PC-3 (cell line): ENCODE measurements at regions not wholly inside any gene's neighbourhood (a gene's known extent, or its start where the extent isn't known, plus 50 kb on each side); places are given as distances from the start of the nearest gene placed in this dataset.

ENCODE experiments used
- ATAC-seq: fragments of 200-7000 bp; cut with Tn5 transposase; 2 replicates; pipeline ENCODE4 v1.9.1; 2020; ENCODE audit warnings: mild to moderate bottlenecking, moderate library complexity
- BruUV-seq: library from RNA; stranded (reverse); fragments of 400-500 nt; replicated peaks from 2 replicates; lab custom pipeline; 2021; lab: Mats Ljungman, UMichigan
- CTCF ChIA-PET: fragments of 300-600 bp; sonication (Branson Sonifier 250); formaldehyde crosslinking; loops from one replicate; lab custom pipeline; 2022; ENCODE audit warnings: antibody characterized with exemption; lab: Charles Lee
- POLR2A ChIA-PET: fragments of 300-600 bp; sonication (Branson Sonifier 250); formaldehyde crosslinking; loops from one replicate; lab custom pipeline; 2022; ENCODE audit warnings: antibody characterized with exemption; ENCODE audit not compliant: unreplicated experiment; lab: Charles Lee
- DNase-seq: peaks from one replicate; pipeline ENCODE4 v3.0.0-alpha.2; 2015
- H2AFZ ChIP-seq: fragments of 300-600 bp; sonication (generic); 2 replicates; pipeline ENCODE4 v1.6.0; 2016; ENCODE audit warnings: antibody characterized with exemption, low read length
- H3F3A ChIP-seq: fragments of 300-600 bp; sonication (generic); one replicate; pipeline ENCODE4 v1.6.0; 2017; ENCODE audit warnings: antibody characterized with exemption, low read length, control low read depth, mild to moderate bottlenecking; ENCODE audit not compliant: unreplicated experiment
- H3K27ac ChIP-seq: fragments of 300-600 bp; sonication (generic); 2 replicates; pipeline ENCODE4 v1.5.1; 2016; ENCODE audit warnings: mild to moderate bottlenecking, low read length
- H3K27me3 ChIP-seq: fragments of 300-600 bp; sonication (generic); 2 replicates; pipeline ENCODE4 v1.6.1; 2016; ENCODE audit warnings: low read length, mixed read lengths
- H3K36me3 ChIP-seq: fragments of 300-600 bp; sonication (generic); 2 replicates; pipeline ENCODE4 v1.6.1; 2016; ENCODE audit warnings: low read depth, mixed run types, low read length, mixed read lengths
- H3K4me1 ChIP-seq: fragments of 300-600 bp; sonication (generic); 2 replicates; pipeline ENCODE4 v1.5.1; 2016; ENCODE audit warnings: low read length; ENCODE audit not compliant: insufficient read depth
- H3K4me2 ChIP-seq: fragments of 300-600 bp; sonication (generic); 2 replicates; pipeline ENCODE4 v1.6.0; 2016; ENCODE audit warnings: low read length
- H3K4me3 ChIP-seq: fragments of 300-600 bp; sonication (generic); 2 replicates; pipeline ENCODE4 v1.5.1; 2016; ENCODE audit warnings: mild to moderate bottlenecking, low read length, mixed read lengths
- H3K79me2 ChIP-seq: fragments of 300-600 bp; sonication (generic); 2 replicates; pipeline ENCODE4 v1.6.1; 2017; ENCODE audit warnings: low read length, mixed read lengths
- H3K9ac ChIP-seq: fragments of 300-600 bp; sonication (generic); 2 replicates; pipeline ENCODE4 v1.6.0; 2016; ENCODE audit warnings: mild to moderate bottlenecking, low read length
- H3K9me2 ChIP-seq: fragments of 300-600 bp; sonication (generic); replicated peaks from 2 replicates; pipeline ENCODE4 v1.6.1; 2016; ENCODE audit warnings: mixed run types, low read length, mixed read lengths
- H3K9me3 ChIP-seq: fragments of 300-600 bp; sonication (generic); 2 replicates; pipeline ENCODE4 v1.6.1; 2016; ENCODE audit warnings: low read length, mixed read lengths
- H4K20me1 ChIP-seq: fragments of 300-600 bp; sonication (generic); 2 replicates; pipeline ENCODE4 v1.6.1; 2016; ENCODE audit warnings: low read length, mixed read lengths
- EZH2 ChIP-seq: fragments of 300-600 bp; sonication (generic); IDR thresholded peaks from one replicate; pipeline ENCODE4 v1.6.1; 2017; ENCODE audit warnings: antibody characterized with exemption, mild to moderate bottlenecking, low read length; ENCODE audit not compliant: unreplicated experiment
- EZH2phosphoT487 ChIP-seq: fragments of 300-600 bp; sonication (generic); IDR thresholded peaks from 2 replicates; pipeline ENCODE4 v1.6.1; 2018; ENCODE audit warnings: mild to moderate bottlenecking, antibody characterized with exemption, low read length, borderline replicate concordance
- intact Hi-C: fragments of 100-400 bp; cut with micrococcal nuclease; formaldehyde crosslinking; loops from 2 replicates; pipeline ENCODE4 v1.9.0; 2023
- TF ChIP-seq, protein P1 (sequence below): fragments of 300-600 bp; sonication (generic); conservative IDR thresholded peaks from 2 replicates; pipeline ENCODE4 v1.5.1; 2017; ENCODE audit warnings: antibody characterized with exemption, low read depth, mild to moderate bottlenecking, low read length

DNA sequence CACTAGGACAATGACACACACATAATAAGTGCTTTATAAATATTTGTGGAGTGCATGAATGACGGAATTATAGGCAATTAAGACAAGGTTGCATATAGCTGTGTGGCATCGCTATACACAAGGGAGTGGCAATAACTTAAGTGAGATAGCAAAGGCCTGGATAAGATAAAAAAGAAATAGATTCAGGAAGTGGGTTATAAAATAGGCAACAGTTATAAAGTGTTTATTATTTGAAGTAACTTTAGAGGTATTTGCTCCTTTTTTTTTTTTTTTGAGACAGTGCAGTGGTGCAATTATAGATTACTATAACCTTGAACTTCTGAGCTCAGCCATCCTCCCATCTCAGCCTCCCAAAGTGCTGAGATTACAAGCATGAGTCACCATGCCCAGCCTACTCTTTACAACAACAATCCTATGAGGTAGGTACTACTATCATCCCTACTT, 75.9 kb upstream of the LOC128125822 start:
- CTCF ChIA-PET = no interaction called here

DNA sequence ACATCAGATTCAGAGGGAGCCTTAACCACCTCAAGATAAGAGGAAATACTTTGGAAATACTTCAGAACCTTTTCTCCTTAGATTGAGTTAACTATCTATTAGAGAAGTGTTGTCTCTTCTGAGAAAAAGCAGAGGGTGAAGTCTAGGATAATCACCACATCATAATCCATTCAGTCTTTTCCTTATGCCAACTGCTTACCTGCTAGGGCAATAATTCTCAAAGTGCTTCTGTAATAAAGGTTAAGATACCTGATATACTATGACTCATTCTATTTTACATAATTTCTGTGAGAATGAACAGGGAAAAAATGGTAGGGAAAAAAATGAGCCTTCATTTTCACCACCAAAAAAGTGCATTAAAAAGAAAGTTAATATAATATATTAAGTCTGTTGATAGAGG, 70.1 kb upstream of the LOC128125822 start:
- Histone ChIP-seq H3K27ac (no peak overlapping the region), H2AFZ (no peak overlapping the region), H3K4me2 (0 out of 2 replicates have a peak overlapping the region, but pooled peaks have one; percentile 3), H3K9me3 (no peaks in the 10 kb centered on the region), H3F3A (no peaks in the 10 kb centered on the region), H3K9me2 (no peaks in the 10 kb centered on the region), H3K4me3 (no peak overlapping the region), H3K9ac (no peak overlapping the region), H3K4me1 (peaks cover 13% of the 10 kb centered on the region), H3K36me3 (no peaks in the 10 kb centered on the region), H4K20me1 (no peaks in the 10 kb centered on the region), H3K79me2 (no peaks in the 10 kb centered on the region), H3K27me3 (no peaks in the 10 kb centered on the region)
- peak; percentile 45; the same call in 1 of the 2 replicates for ATAC-seq
- peak; percentile 12 for DNase-seq
- CTCF ChIA-PET = no interaction called here
- no TSS peak for BruUV-seq
- TF ChIP-seq, protein P1, sequence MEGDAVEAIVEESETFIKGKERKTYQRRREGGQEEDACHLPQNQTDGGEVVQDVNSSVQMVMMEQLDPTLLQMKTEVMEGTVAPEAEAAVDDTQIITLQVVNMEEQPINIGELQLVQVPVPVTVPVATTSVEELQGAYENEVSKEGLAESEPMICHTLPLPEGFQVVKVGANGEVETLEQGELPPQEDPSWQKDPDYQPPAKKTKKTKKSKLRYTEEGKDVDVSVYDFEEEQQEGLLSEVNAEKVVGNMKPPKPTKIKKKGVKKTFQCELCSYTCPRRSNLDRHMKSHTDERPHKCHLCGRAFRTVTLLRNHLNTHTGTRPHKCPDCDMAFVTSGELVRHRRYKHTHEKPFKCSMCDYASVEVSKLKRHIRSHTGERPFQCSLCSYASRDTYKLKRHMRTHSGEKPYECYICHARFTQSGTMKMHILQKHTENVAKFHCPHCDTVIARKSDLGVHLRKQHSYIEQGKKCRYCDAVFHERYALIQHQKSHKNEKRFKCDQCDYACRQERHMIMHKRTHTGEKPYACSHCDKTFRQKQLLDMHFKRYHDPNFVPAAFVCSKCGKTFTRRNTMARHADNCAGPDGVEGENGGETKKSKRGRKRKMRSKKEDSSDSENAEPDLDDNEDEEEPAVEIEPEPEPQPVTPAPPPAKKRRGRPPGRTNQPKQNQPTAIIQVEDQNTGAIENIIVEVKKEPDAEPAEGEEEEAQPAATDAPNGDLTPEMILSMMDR = no peak
- TF ChIP-seq EZH2phosphoT487 (no peak), EZH2 (no peak)
- intact Hi-C loops = no loop called here
- POLR2A ChIA-PET = no interaction called here

More for the DNA sequence above, 75.9 kb upstream of the LOC128125822 start:
- Histone ChIP-seq H3K4me3 (no peak overlapping the region), H3K79me2 (no peaks in the 10 kb centered on the region), H3K9me3 (no peaks in the 10 kb centered on the region), H3K4me1 (no peaks in the 10 kb centered on the region), H3K4me2 (no peak overlapping the region), H3F3A (no peaks in the 10 kb centered on the region), H3K27ac (no peak overlapping the region), H2AFZ (no peak overlapping the region), H3K9ac (no peak overlapping the region), H3K36me3 (no peaks in the 10 kb centered on the region), H3K27me3 (no peaks in the 10 kb centered on the region), H3K9me2 (no peaks in the 10 kb centered on the region), H4K20me1 (no peaks in the 10 kb centered on the region)
- no peak for TF ChIP-seq EZH2phosphoT487
- TF ChIP-seq, protein P1 = no peak
- TF ChIP-seq EZH2 = no peak
- DNase-seq (peak; percentile 23), ATAC-seq (peak; percentile 51; the same call in 1 of the 2 replicates)
- no TSS peak for BruUV-seq
- POLR2A ChIA-PET = no interaction called here
- intact Hi-C loops = no loop called here

DNA sequence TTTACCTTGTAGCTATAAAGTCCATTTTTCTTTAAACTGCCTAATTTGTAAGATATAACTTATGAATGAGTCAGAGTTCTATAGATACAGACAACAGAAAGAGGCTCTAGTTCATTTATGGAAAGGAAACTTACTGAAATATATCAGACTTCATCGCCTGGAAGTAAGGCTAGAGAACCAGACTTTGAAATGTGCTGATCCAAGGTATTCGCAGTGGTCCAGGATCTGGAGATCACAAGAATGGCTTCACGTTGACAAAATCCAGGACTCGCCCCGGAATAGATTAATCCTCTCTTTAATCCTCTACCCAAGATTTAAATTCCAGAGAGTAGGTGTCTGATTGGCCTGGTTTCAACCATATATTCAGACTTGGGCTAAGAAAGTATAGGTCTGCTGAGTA, 69.1 kb upstream of the LOC128125822 start:
- no peaks in the 10 kb centered on the region for H3K9me3 ChIP-seq
- CTCF ChIA-PET = interaction anchor here (0.5 kb wide), 1 partner anchor 151 kb away, joined by 4 read pairs; no protein-coding TSS in a partner anchor
- peak; percentile 71; the same call in 1 of the 2 replicates for ATAC-seq
- no peaks in the 10 kb centered on the region for H3F3A ChIP-seq
- DNase-seq = no peak
- intact Hi-C loops = no loop called here
- H3K27ac ChIP-seq = no peak overlapping the region
- no peaks in the 10 kb centered on the region for H4K20me1 ChIP-seq
- no peak overlapping the region for H3K4me2 ChIP-seq
- TF ChIP-seq, protein P1 = no peak
- TF ChIP-seq EZH2 (no peak), EZH2phosphoT487 (no peak)
- no peaks in the 10 kb centered on the region for H3K79me2 ChIP-seq
- H3K9ac ChIP-seq = no peak overlapping the region
- POLR2A ChIA-PET = no interaction called here
- H2AFZ ChIP-seq = no peak overlapping the region
- H3K27me3 ChIP-seq = no peaks in the 10 kb centered on the region
- no peaks in the 10 kb centered on the region for H3K9me2 ChIP-seq
- peaks cover 13% of the 10 kb centered on the region for H3K4me1 ChIP-seq
- no TSS peak for BruUV-seq
- H3K4me3 ChIP-seq = no peak overlapping the region
- no peaks in the 10 kb centered on the region for H3K36me3 ChIP-seq
